ENCODE measurements at regions not wholly inside any gene's neighbourhood (a gene's known extent, or its start where the extent isn't known, plus 50 kb on each side); places are given as distances from the start of the nearest gene placed in this dataset.

DNA sequence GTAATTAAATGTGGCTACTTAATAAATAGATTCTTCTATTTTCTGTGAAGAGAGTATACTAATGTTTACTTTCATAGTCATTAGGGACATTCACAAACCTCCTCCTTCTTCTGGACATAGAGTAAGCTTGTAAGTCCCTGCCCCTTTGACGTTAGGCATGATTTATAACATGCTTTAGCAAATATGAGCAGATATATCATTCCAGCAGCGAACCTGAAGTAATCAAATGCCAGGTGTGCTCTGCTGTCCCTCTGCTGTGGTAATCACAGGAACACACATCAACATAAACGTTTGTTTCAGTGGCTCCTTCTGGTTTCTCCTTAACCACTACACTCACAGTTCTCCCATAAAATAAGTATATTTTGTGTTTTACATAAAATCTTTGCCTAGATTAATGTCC is 961.8 kb downstream of the FLRT2 start:
- Histone ChIP-seq H3K9me3 (ENCODE audit: low read length) (no peaks in the 10 kb centered on the region), H4K20me1 (ENCODE audit: insufficient read depth) (no peaks in the 10 kb centered on the region), H3K9me2 (ENCODE audit: insufficient read depth, low read length) (no peaks in the 10 kb centered on the region), H3K27me3 (ENCODE audit: insufficient read depth, low read depth, low read length) (no peaks in the 10 kb centered on the region), H3K9ac (ENCODE audit: low read length) (no peak overlapping the region), H3K36me3 (ENCODE audit: insufficient read depth, low read length) (no peaks in the 10 kb centered on the region), H3F3A (ENCODE audit: insufficient read depth, low read length, poor library complexity, severe bottlenecking) (no peaks in the 10 kb centered on the region), H3K4me2 (ENCODE audit: low read length) (no peak overlapping the region), H3K79me2 (replicated peaks; ENCODE audit: insufficient read depth, low read length) (no peaks in the 10 kb centered on the region), H3K27ac (ENCODE audit: low read length) (no peak overlapping the region), H3K4me3 (ENCODE audit: low read length) (no peak overlapping the region), H2AFZ (ENCODE audit: low read depth, low read length) (no peak overlapping the region)
- TF ChIP-seq RAD21 (conservative IDR thresholded peaks at IDR 0.05) = no peak
- no peak for TF ChIP-seq TAF1 (IDR thresholded peaks at IDR 0.05; ENCODE audit: low read depth)
- no peak for TF ChIP-seq SMC3 (conservative IDR thresholded peaks at IDR 0.05; ENCODE audit: poor library complexity)
- no peak for TF ChIP-seq MXI1 (conservative IDR thresholded peaks at IDR 0.05; ENCODE audit: poor library complexity, severe bottlenecking)
- no peak for TF ChIP-seq POLR2AphosphoS5 (IDR thresholded peaks at IDR 0.05)
- TF ChIP-seq CTCF (IDR thresholded peaks at IDR 0.05; ENCODE audit: poor library complexity, severe bottlenecking) = no peak
- no peak for TF ChIP-seq REST (IDR thresholded peaks at IDR 0.05; ENCODE audit: borderline replicate concordance)
- TF ChIP-seq EZH2 (IDR thresholded peaks at IDR 0.05; ENCODE audit: borderline replicate concordance, insufficient read depth, low read length, poor library complexity, severe bottlenecking) = no peak
- TF ChIP-seq EP300 (conservative IDR thresholded peaks at IDR 0.05; ENCODE audit: poor library complexity, severe bottlenecking) = no peak

- Histone ChIP-seq H3K36me3 (ENCODE audit: insufficient read depth, low read length) (no peaks in the 10 kb centered on the region), H3K4me3 (ENCODE audit: low read length) (no peak overlapping the region), H3K79me2 (replicated peaks; ENCODE audit: insufficient read depth, low read length) (no peaks in the 10 kb centered on the region), H3K9me2 (ENCODE audit: insufficient read depth, low read length) (no peaks in the 10 kb centered on the region), H3K27me3 (ENCODE audit: insufficient read depth, low read depth, low read length) (no peaks in the 10 kb centered on the region), H3K9ac (ENCODE audit: low read length) (no peak overlapping the region), H3K9me3 (ENCODE audit: low read length) (no peaks in the 10 kb centered on the region), H2AFZ (ENCODE audit: low read depth, low read length) (no peak overlapping the region), H3K27ac (ENCODE audit: low read length) (no peak overlapping the region), H4K20me1 (ENCODE audit: insufficient read depth) (no peaks in the 10 kb centered on the region), H3F3A (ENCODE audit: insufficient read depth, low read length, poor library complexity, severe bottlenecking) (no peaks in the 10 kb centered on the region), H3K4me2 (ENCODE audit: low read length) (no peak overlapping the region)
- TF ChIP-seq REST (IDR thresholded peaks at IDR 0.05; ENCODE audit: borderline replicate concordance) (no peak), MXI1 (conservative IDR thresholded peaks at IDR 0.05; ENCODE audit: poor library complexity, severe bottlenecking) (no peak), POLR2AphosphoS5 (IDR thresholded peaks at IDR 0.05) (no peak), SMC3 (conservative IDR thresholded peaks at IDR 0.05; ENCODE audit: poor library complexity) (no peak), EP300 (conservative IDR thresholded peaks at IDR 0.05; ENCODE audit: poor library complexity, severe bottlenecking) (no peak)
Observed at GRCh38 chr14:86481104-86481503, 951.2 kb downstream of the FLRT2 start.
